OCI-LY1 (cell line): ENCODE measurements at regions not wholly inside any gene's neighbourhood (a gene's known extent, or its start where the extent isn't known, plus 50 kb on each side); places are given as distances from the start of the nearest gene placed in this dataset.

Experiments used
- EZH2 ChIP-seq: fragments of 200-600 bp; sonication (generic), shearing (Covaris generic); IDR thresholded peaks from 2 replicates; pipeline ENCODE4 v1.8.0; 2017; ENCODE audit warnings: borderline replicate concordance, mixed run types, mild to moderate bottlenecking, antibody characterized with exemption, low read length, moderate library complexity, mixed read lengths
- TF ChIP-seq, protein P1 (sequence below): fragments of 200-600 bp; sonication (generic), shearing (Covaris generic); IDR thresholded peaks from 2 replicates; pipeline ENCODE4 v1.5.1; 2017; ENCODE audit warnings: mild to moderate bottlenecking, antibody characterized with exemption, low read length, moderate library complexity, mixed read lengths

GRCh38 chr4:169881769-169882168 is 124.0 kb upstream of the HPF1 start:
- TF ChIP-seq, protein P1, sequence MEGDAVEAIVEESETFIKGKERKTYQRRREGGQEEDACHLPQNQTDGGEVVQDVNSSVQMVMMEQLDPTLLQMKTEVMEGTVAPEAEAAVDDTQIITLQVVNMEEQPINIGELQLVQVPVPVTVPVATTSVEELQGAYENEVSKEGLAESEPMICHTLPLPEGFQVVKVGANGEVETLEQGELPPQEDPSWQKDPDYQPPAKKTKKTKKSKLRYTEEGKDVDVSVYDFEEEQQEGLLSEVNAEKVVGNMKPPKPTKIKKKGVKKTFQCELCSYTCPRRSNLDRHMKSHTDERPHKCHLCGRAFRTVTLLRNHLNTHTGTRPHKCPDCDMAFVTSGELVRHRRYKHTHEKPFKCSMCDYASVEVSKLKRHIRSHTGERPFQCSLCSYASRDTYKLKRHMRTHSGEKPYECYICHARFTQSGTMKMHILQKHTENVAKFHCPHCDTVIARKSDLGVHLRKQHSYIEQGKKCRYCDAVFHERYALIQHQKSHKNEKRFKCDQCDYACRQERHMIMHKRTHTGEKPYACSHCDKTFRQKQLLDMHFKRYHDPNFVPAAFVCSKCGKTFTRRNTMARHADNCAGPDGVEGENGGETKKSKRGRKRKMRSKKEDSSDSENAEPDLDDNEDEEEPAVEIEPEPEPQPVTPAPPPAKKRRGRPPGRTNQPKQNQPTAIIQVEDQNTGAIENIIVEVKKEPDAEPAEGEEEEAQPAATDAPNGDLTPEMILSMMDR = no peak
- TF ChIP-seq EZH2 = no peak
